Smooth muscle cell (in vitro differentiated cells): ENCODE measurements at regions not wholly inside any gene's neighbourhood (a gene's known extent, or its start where the extent isn't known, plus 50 kb on each side); places are given as distances from the start of the nearest gene placed in this dataset.
"Not testable (repeated sequence)": the region's sequence is repeated elsewhere in the genome, so short reads cannot be mapped to it uniquely, and the experiment has no call there.

ENCODE experiments used
- DNase-seq: peaks from one replicate; lab custom pipeline; 2025; ENCODE audit not compliant: unreplicated experiment; lab: John Stamatoyannopoulos, UW
- H2AFZ ChIP-seq: fragments of 200-600 bp; sonication (generic); 2 replicates; pipeline ENCODE4 v1.6.0; 2016; ENCODE audit warnings: antibody characterized with exemption, low read depth, mild to moderate bottlenecking
- H3F3A ChIP-seq: fragments of 200-600 bp; sonication (generic); 2 replicates; pipeline ENCODE4 v1.6.0; 2017; ENCODE audit warnings: antibody characterized with exemption, low read depth
- H3K27ac ChIP-seq: fragments of 200-600 bp; sonication (generic); 2 replicates; pipeline ENCODE4 v1.5.1; 2016; ENCODE audit warnings: low read depth, mild to moderate bottlenecking
- H3K27me3 ChIP-seq: fragments of 200-600 bp; sonication (generic); 2 replicates; pipeline ENCODE4 v1.6.1; 2016; ENCODE audit warnings: low read depth, mild to moderate bottlenecking
- H3K36me3 ChIP-seq: fragments of 200-600 bp; sonication (generic); 2 replicates; pipeline ENCODE4 v1.5.1; 2016; ENCODE audit warnings: low read depth
- H3K4me1 ChIP-seq: fragments of 200-600 bp; sonication (generic); 2 replicates; pipeline ENCODE4 v1.5.1; 2016; ENCODE audit warnings: low read depth
- H3K4me2 ChIP-seq: fragments of 200-600 bp; sonication (generic); 2 replicates; pipeline ENCODE4 v1.6.0; 2016; ENCODE audit warnings: mild to moderate bottlenecking
- H3K4me3 ChIP-seq: fragments of 200-600 bp; sonication (generic); 2 replicates; pipeline ENCODE4 v1.5.1; 2016; ENCODE audit warnings: mild to moderate bottlenecking
- H3K79me2 ChIP-seq: fragments of 200-600 bp; sonication (generic); 2 replicates; pipeline ENCODE4 v1.6.0; 2016; ENCODE audit warnings: low read depth, mild to moderate bottlenecking
- H3K9ac ChIP-seq: fragments of 200-600 bp; sonication (generic); 2 replicates; pipeline ENCODE4 v1.6.0; 2016; ENCODE audit warnings: low read depth
- H3K9me3 ChIP-seq: fragments of 200-600 bp; sonication (generic); replicated peaks from 2 replicates; pipeline ENCODE4 v1.5.1; 2016; ENCODE audit warnings: low read depth
- H4K20me1 ChIP-seq: fragments of 200-600 bp; sonication (generic); 2 replicates; pipeline ENCODE4 v1.6.0; 2016; ENCODE audit warnings: low read depth
- CTCF ChIP-seq: fragments of 200-600 bp; sonication (generic); IDR thresholded peaks from 2 replicates; pipeline ENCODE4 v1.5.1; 2017; ENCODE audit warnings: borderline replicate concordance, mild to moderate bottlenecking, antibody characterized with exemption; ENCODE audit not compliant: insufficient read depth, poor library complexity, severe bottlenecking
- WGBS: methylation state at CpG from one replicate; pipeline ENCODE4 v1.1.7; 2016; ENCODE audit warnings: low lambda C conversion rate; 5-methylcytosine and 5-hydroxymethylcytosine counted together

- 92% methylated on average over 2 of the region's 2 CpGs for WGBS
- peaks cover 9% of the 10 kb centered on the region for H3K27me3 ChIP-seq
- H4K20me1 ChIP-seq: no peaks in the 10 kb centered on the region
- H3K36me3 ChIP-seq: no peaks in the 10 kb centered on the region
- H3K4me2 ChIP-seq: no peak overlapping the region
- H3K27ac ChIP-seq: no peak overlapping the region
- peaks cover 6% of the 10 kb centered on the region for H3K4me1 ChIP-seq
- H3K9ac ChIP-seq: no peak overlapping the region
- no peak overlapping the region for H3K4me3 ChIP-seq
- no peak overlapping the region for H2AFZ ChIP-seq
- H3F3A ChIP-seq: no peaks in the 10 kb centered on the region
- H3K9me3 ChIP-seq: no peaks in the 10 kb centered on the region
- no peak for DNase-seq
- TF ChIP-seq CTCF: no peak
- H3K79me2 ChIP-seq: no peaks in the 10 kb centered on the region
Observed at GRCh38 chr10:55551603-55552002, 750.6 kb upstream of the PCDH15 start.

- peak overlapping the region; percentile 51 for H3K4me2 ChIP-seq
- no peaks in the 10 kb centered on the region for H3K9me3 ChIP-seq
- peaks cover 8% of the 10 kb centered on the region for H3K27me3 ChIP-seq
- no peak overlapping the region for H3K4me3 ChIP-seq
- H2AFZ ChIP-seq: no peak overlapping the region
- peaks cover 6% of the 10 kb centered on the region for H3K4me1 ChIP-seq
- 3% methylated on average over 2 of the region's 2 CpGs for WGBS
- H3K9ac ChIP-seq: no peak overlapping the region
- no peak for DNase-seq
- no peaks in the 10 kb centered on the region for H3F3A ChIP-seq
- TF ChIP-seq CTCF: no peak
- no peaks in the 10 kb centered on the region for H3K36me3 ChIP-seq
- H4K20me1 ChIP-seq: no peaks in the 10 kb centered on the region
- H3K27ac ChIP-seq: peak overlapping the region; percentile 14
- H3K79me2 ChIP-seq: no peaks in the 10 kb centered on the region
Observed at GRCh38 chr10:55550236-55550635, 749.2 kb upstream of the PCDH15 start.

- not testable (repeated sequence) for H3K9ac ChIP-seq, H4K20me1 ChIP-seq, H3K4me1 ChIP-seq, DNase-seq, H3K9me3 ChIP-seq, H3K27ac ChIP-seq, H3K4me2 ChIP-seq, H3K36me3 ChIP-seq, H2AFZ ChIP-seq, H3K27me3 ChIP-seq, H3K4me3 ChIP-seq, H3F3A ChIP-seq, H3K79me2 ChIP-seq
- WGBS: 89% methylated on average over 7 of the region's 7 CpGs
Observed at GRCh38 chr10:55537497-55537896, 736.5 kb upstream of the PCDH15 start.

GRCh38 chr10:55519264-55519663 lies 718.2 kb upstream of the PCDH15 start:
- H3K9ac ChIP-seq: no peak overlapping the region
- whole genome bisulfite sequencing: 68% methylated on average over 7 of the region's 7 CpGs
- H3K9me3 ChIP-seq: no peaks in the 10 kb centered on the region
- H3K4me2 ChIP-seq: no peak overlapping the region
- no peak for TF ChIP-seq CTCF
- no peaks in the 10 kb centered on the region for H3K79me2 ChIP-seq
- no peaks in the 10 kb centered on the region for H3K4me1 ChIP-seq
- no peaks in the 10 kb centered on the region for H3F3A ChIP-seq
- no peak for DNase-seq
- no peak overlapping the region for H3K4me3 ChIP-seq
- no peaks in the 10 kb centered on the region for H3K36me3 ChIP-seq
- H3K27ac ChIP-seq: no peak overlapping the region
- no peaks in the 10 kb centered on the region for H3K27me3 ChIP-seq
- no peaks in the 10 kb centered on the region for H4K20me1 ChIP-seq
- H2AFZ ChIP-seq: no peak overlapping the region

GRCh38 chr10:55518416-55518815 lies 717.4 kb upstream of the PCDH15 start:
- not testable (repeated sequence) for H3K27me3 ChIP-seq, H3K9ac ChIP-seq, H3K79me2 ChIP-seq, H3K4me1 ChIP-seq, H3K4me3 ChIP-seq, H3K27ac ChIP-seq, H3F3A ChIP-seq, H3K36me3 ChIP-seq, H3K9me3 ChIP-seq, DNase-seq, H4K20me1 ChIP-seq
- Histone ChIP-seq H3K4me2 (peak overlapping the region; percentile 30), H2AFZ (peak overlapping the region; percentile 67)
- 4% methylated on average over 1 of the region's 1 CpG for WGBS
